ENCODE measurements at regions not wholly inside any gene's neighbourhood (a gene's known extent, or its start where the extent isn't known, plus 50 kb on each side); places are given as distances from the start of the nearest gene placed in this dataset.

DNA sequence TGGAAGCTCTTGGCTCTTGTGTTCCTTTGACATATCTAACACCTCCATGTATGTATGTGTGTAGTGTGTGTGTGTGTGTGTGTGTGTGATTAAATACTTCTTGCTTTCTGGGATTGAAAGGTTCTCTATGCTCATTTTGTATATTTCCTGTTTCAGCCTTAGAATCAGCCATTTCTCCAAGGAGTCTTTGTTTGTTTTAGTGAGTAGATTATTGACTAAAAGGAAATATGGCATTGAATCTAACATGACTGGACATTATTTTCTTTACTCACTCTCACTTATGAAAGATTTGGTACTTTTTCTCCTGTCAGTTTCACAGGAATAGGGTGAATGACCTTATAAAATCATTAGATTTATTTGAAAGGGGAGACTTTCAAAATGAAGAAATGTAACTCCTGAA, 413.8 kb upstream of the SLC14A2 start:
- TF ChIP-seq CTCF (IDR thresholded peaks at IDR 0.05) (no peak), POLR2A (IDR thresholded peaks at IDR 0.05) (no peak)

Measured in breast epithelium (tissue), 3 donors.